ENCODE measurements at regions not wholly inside any gene's neighbourhood (a gene's known extent, or its start where the extent isn't known, plus 50 kb on each side); places are given as distances from the start of the nearest gene placed in this dataset.
"Not testable (repeated sequence)": the region's sequence is repeated elsewhere in the genome, so short reads cannot be mapped to it uniquely, and the experiment has no call there.

DNA sequence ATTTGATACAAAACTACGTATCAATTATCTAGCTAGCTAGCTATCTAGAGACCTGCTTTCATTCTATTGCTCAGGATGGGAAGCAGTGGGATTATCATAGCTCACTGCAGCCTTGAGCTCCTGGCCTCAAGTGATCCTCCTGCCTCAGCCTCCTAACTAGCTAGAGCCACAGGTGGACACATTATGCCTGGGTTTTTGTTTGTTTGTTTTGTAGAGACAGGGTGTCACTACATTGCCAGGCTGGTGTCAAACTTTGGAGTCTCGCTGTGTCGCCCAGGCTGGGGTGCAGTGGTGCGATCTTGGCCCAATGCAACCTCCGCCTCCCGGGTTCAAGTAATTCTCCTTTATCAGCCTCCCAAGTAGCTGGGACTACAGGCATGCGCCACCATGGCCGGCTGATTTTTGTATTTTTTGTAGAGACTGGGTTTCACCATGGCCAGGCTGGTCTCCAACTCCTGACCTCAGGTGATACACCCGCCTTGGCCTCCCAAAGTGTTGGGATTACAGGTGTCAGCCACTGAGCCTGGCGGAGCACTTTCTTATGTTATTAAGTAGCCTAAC is 122.5 kb upstream of the FBXO28 start:
- not testable (repeated sequence) for DNase-seq (ENCODE audit: low spot score)

DNA sequence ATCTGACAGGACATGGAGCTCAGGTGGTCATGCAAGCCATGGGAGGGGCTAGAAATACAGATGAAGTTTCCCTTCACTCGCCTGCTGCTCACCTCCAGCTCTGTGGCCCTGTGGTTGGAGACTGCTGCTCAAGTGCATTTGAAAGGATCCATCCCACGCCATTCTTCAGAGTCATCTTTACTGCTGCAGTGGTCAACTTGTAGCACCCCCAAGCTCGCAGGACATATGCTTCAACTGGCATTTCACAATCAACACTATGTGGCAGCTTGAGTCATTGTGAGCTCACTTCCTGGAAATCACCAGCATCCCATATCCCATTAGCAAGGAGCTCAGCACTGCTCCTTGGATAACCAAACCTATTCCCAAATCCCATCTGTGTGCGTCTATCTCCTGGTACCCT is 116.2 kb upstream of the TP53BP2 start:
- not testable (repeated sequence) for DNase-seq (ENCODE audit: low spot score)

DNA sequence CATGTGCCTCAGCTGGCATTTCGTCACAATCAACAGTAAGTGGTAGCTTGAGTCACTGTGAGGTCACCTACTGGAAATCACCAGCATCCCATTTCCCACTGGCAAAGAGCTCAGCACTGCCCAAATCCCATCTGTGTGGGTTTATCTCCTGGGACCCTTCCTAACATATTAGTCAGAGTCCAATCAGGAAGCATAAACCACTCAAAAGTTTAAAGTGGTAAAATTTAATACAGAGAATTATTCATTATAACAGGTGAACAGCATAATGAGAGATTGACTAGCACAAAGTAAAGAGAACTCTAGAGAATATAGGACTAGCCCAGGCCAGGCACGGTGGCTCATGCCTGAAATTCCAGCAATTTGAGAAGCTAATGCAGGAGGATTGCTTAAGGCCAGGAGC is 107.1 kb upstream of the TP53BP2 start:
- DNase-seq (ENCODE audit: low spot score), result not testable (repeated sequence)

DNA sequence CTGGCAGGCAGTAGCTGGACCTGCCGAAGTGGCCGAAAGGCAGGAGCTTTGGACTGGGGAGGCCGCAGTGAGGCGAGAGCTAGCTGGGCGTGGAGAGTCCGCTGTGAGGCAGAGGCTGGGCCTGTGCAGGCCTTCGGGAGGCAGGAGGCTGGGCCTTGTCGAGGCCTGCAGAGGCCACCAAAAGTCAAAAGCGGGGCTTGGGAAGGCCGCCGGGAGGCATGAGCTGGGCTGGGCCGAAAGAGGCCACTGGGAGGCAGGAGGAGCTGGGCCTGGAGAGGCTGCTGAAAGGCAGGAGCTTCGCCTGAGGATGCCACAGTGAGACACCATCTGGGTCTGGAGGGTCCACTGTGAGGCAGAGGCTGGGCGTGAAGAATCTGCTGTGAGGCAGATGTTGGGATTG is 105.8 kb upstream of the TP53BP2 start:
- DNase-seq (ENCODE audit: low spot score), result not testable (repeated sequence)

GRCh38 chr1:223949944-223950343 is 104.2 kb upstream of the TP53BP2 start:
- not testable (repeated sequence) for DNase-seq (ENCODE audit: low spot score)

DNA sequence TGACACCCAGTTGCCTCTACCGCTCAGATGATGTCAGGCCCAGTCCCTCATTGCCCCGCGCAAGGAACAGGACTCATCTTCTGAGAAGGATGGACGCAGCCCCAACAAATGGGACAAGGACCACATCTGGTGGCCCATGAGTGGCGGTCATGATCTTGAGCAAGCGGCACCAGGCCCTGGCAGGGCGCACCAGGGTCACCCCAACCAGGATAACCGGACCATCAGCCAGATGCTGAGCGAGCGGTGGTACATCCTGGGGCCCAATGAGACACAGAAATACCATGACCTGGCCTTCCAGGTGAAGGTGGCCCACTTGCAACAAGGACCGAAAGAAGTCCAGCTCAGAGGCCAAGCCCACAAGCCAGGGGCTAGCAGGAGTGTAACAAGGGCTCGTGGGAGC is 102.3 kb upstream of the TP53BP2 start:
- not testable (repeated sequence) for DNase-seq (ENCODE audit: low spot score)

DNA sequence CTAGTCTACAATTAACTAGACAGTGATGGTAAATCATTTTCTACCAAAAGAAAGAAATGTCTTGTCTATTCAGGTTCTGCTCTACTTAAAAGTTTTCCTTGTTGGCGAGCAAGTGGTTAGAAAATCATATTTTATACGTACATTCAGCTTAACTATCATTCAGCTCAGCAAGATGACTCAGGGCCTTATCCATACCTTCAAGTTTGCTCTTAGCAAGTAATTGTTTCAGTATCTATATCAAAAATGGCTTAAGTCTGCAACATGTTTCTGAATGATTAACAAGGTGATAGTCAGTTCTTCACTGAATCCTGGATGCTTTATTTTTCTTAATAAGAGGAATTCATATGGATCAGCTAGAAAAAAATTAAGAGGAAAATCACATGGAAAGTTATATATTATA is 90.8 kb upstream of the TP53BP2 start:
- not testable (repeated sequence) for DNase-seq (ENCODE audit: low spot score)

- DNase-seq (ENCODE audit: low spot score), result not testable (repeated sequence)
Measured at GRCh38 chr1:223931476-223931875, 85.7 kb upstream of the TP53BP2 start.

GRCh38 chr1:223920805-223921204 is 75.1 kb upstream of the TP53BP2 start:
- not testable (repeated sequence) for DNase-seq (ENCODE audit: low spot score)

DNA sequence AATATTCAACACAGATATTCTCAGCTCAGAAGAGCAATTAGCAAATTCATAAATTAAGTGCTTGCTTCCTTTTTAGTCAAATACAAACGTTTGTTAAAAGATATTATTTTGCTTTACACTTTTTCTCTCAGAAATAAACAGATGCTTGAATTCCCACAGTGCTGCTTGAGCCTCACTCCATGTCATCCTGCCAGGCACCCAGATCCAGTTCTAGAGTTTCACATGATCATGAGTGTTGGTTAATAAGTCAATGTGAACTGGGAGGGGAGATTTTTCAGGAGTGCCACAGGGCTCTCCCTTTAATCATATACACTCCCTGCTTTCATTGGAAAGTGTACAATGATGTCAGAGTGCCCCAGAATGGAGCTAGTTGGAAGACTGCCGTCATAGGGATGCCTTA is 69.7 kb upstream of the TP53BP2 start:
- DNase-seq (ENCODE audit: low spot score), result not testable (repeated sequence)

DNA sequence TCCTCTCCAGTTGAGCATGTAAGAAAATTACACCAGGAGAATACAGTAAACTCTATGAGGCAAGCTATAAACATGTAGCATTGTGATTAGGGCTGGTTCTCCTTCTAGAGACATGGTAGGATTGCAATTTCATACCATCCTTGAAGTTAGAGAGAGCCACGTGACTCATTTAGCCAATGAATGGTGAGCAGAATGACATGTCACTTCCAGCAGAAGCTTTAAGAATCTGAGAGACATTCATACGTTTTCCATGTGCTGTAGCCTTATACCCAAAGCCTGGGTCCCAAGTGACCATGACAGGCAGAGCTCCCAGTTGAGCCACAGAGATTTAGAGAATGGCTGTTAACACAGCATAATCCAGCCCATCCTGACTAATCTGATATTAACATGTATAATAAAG is 68.0 kb upstream of the TP53BP2 start:
- not testable (repeated sequence) for DNase-seq (ENCODE audit: low spot score)

DNA sequence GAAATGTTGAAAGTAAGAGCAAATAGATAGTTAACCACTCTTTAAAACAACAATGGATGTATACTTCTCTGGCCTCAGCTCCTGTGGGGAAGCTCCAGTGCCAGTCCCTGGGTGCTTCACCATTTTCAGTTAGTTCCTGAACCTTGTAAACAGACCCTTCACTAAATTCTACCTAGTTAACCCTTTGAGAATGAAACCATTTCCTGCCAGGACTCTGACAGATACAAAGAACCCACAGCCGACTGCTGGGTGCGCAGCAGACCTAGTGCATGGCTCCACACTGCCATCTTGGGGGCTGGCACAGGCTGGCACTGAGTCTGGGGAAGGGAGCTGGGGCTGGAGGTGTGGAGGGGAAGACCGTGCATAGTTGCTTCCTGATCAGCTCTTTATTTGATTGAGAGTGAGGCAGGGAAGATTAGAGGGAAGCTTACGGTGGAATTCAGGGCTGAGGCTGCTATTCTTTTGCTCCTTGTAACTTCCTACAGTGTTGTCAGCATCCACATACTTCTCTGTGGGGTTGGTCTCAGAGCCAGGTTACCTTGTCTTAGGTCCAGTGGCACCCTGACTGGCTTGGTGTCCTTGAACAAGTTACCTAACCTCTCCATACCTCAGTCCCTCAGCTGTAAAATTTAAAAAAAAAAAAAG is 62.3 kb upstream of the TP53BP2 start:
- not testable (repeated sequence) for DNase-seq (ENCODE audit: low spot score)

DNA sequence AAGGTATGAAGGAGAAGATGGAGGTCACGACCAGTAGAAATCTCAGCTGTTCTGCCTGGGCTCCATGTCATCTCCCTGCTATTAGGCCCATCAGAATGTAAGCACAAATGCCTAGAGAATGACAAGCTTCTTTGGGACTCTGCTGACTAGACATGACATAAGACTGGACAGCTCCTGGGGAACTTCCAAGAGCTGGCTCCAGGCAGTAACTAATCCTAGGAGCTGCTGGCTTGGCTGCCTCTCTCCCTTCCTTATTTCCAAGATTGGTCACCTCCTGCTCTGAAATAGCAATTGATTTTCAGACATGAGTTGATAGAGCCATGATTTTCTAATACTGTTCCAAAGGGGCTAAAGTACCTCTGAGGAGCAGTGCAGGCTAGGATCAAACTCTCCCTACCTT is 57.5 kb upstream of the TP53BP2 start:
- DNase-seq (ENCODE audit: low spot score), result not testable (repeated sequence)

GRCh38 chr1:223899775-223900174 is 54.0 kb upstream of the TP53BP2 start:
- not testable (repeated sequence) for DNase-seq (ENCODE audit: low spot score)

DNA sequence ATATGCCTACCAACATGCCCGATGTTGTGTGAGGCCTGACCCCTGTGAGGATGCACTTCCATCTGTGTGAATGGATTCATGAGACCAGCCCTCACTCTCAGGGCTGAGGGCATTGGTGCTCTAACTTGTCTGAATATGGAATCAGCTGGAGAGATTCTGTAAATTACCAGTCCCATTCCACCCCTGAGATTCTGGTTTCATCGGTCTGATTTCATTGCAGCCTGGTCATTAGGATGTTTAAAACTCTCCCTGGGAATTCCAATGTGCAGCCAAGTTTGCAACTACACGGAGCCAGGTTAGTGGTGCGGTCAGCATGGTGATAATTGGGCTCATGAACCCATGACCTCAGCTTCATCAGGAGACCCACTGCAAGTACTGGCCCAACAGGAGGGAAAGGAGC is 51.4 kb upstream of the TP53BP2 start:
- not testable (repeated sequence) for DNase-seq (ENCODE audit: low spot score)

- not testable (repeated sequence) for DNase-seq (ENCODE audit: low spot score)
Measured at GRCh38 chr1:223895950-223896349, 50.2 kb upstream of the TP53BP2 start.

All from globus pallidus (tissue), 1 donor.